ENCODE measurements at regions not wholly inside any gene's neighbourhood (a gene's known extent, or its start where the extent isn't known, plus 50 kb on each side); places are given as distances from the start of the nearest gene placed in this dataset.

- DNase-seq, result no peak
Measured at GRCh38 chr3:150057227-150057626, 86.5 kb upstream of the PFN2 start.

- DNase-seq, result no peak
Measured at GRCh38 chr3:150055332-150055731, 84.6 kb upstream of the PFN2 start.

GRCh38 chr3:150054635-150055034, 83.9 kb upstream of the PFN2 start:
- DNase-seq, result no peak

- no peak for DNase-seq
Measured at GRCh38 chr3:150050510-150050909, 79.8 kb upstream of the PFN2 start.

DNA sequence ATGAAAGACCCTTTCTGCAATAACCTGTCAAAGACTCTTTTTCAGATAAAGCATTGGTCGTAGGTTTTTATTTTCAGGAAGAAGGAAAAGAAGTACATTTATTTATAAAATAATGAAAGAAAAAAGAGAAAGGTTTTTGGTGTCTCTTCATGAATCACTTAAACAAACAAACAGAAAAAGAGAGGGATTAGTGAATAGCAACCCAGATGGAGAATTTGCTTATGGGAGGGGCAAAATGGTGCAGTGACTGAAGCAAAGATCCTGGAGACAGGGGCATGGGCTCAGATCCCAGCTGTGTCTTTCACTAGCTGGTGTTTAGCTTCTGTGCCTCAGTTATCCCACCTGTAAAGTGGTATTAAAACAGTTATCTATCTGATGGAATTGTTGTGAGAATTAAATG, 78.6 kb upstream of the PFN2 start:
- no peak for DNase-seq

DNA sequence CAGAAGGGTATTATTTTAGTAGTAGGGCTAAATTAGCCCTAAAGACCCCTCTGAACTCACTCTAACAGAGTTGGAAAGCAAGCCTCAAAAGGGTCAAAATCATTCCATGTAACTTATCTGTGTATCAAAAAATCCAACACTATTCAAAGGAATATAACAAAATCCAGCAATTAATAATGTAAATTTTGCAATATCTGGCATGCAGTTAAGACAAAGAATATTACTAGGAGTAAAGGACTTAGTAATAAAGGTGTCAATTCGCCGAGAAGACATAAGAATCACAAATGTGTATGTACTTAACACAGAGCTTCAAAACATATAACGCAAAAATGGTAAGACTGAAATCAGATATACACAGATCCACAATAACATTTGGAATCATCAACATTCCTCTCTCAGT, 71.2 kb upstream of the PFN2 start:
- DNase-seq, result no peak

- DNase-seq, result no peak
Measured at GRCh38 chr3:150040097-150040496, 69.4 kb upstream of the PFN2 start.

DNA sequence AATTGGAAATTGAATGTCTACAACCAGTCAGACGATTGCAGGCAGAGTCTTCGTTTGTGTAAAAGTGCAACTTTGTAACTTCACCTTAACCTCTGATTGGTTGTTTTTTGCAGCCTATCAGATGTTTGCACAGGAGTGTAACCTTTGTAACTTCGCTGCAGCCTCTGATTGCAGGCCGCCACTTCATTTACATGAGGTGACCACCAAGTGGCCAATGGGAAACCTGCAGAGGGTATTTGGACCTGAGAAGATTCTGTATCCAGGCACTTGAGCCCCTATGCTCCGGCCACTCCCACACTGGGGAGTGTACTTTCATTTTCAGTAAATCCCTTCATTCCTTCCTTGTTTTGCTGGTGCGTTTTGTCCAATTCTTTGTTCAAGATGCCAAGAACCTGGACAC, 68.1 kb upstream of the PFN2 start:
- no peak for DNase-seq

DNA sequence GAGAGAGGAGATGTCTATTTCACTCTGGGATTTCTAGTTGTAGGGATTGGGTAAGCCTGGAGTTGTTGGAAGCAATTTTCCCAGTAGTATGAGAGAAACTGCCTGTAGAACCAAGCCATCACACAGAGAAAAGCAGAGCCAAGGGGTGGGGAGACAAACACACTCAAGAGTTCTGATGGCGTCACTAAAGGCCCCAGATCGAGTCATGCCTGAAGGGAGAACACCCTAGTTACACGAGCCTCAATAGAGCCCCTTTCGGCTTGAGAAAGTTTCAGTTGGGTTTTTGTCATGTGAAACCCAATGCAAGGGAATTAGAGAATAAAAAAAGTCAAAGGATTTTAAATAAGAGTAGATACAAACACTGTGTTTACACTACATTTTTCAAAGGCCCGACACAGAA, 66.1 kb upstream of the PFN2 start:
- DNase-seq, result no peak

- no peak for DNase-seq
Measured at GRCh38 chr3:150035910-150036612, 65.4 kb upstream of the PFN2 start.

GRCh38 chr3:150035301-150035779, 64.6 kb upstream of the PFN2 start:
- DNase-seq, result no peak

GRCh38 chr3:150033721-150034120, 63.0 kb upstream of the PFN2 start:
- no peak for DNase-seq

DNA sequence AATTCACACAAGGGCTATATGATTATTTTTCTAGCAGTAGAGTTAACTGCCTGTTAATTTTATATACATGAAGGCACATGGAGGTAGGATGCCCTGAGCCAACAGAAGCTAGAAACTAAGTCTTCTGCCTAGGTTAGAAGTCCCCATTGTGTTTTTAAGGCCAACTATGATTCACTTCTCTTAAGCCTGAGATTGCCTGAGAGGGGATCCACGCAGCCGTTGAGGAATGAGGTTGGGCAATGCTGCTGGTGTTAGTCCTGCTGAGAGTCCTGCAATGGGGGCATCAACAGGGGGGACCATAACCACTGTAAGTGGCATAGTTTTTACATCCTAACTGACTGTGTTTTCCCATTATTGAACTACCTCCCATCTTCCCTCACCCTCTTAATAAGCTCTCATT, 60.1 kb upstream of the PFN2 start:
- no peak for DNase-seq

GRCh38 chr3:150023239-150023636, 52.5 kb upstream of the PFN2 start:
- DNase-seq, result no peak

- DNase-seq, result no peak
Measured at GRCh38 chr3:150022381-150023238, 51.9 kb upstream of the PFN2 start.

DNA sequence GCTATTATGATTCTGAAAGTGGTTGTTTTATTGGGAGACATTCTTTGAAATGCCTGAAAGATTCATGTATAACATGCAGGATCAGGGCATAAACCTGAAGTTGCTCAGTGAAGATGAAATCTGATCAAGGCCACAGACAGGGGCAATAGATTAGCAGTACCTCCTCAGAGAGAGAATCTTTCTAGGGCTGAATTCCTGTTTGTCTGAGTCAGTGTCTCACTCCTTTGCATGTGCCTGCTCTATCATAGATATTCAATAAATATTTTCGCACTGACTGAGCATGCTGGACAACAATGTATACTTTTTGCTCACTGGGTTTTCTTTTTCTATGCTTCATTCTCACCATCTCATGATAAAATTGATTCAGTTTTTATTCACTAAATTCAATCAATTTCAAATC, 49.8 kb upstream of the PFN2 start:
- no peak for DNase-seq
